Stimulated activated CD4-positive, alpha-beta T cell treated with anti-CD3 and anti-CD28 coated beads, Interleukin-1b, Interleukin-23, amount 100 ng/mL, for 1 hour (primary cell): ENCODE measurements at regions not wholly inside any gene's neighbourhood (a gene's known extent, or its start where the extent isn't known, plus 50 kb on each side); places are given as distances from the start of the nearest gene placed in this dataset.
"Not testable (repeated sequence)": the region's sequence is repeated elsewhere in the genome, so short reads cannot be mapped to it uniquely, and the experiment has no call there.

Source experiments
- DNase-seq, 2 donors: peaks; one replicate each; pipeline ENCODE4 v3.0.0-alpha.2; 2020; ENCODE audit warnings: low read depth in 2 of 2

GRCh38 chr16:5328546-5328945, 231.0 kb upstream of the EEF2KMT start:
- no peak for DNase-seq

- no peak for DNase-seq
Observed at GRCh38 chr16:5326395-5326794, 228.8 kb upstream of the EEF2KMT start.

- no peak for DNase-seq
Observed at GRCh38 chr16:5325932-5326331, 228.3 kb upstream of the EEF2KMT start.

- DNase-seq: no peak
Observed at GRCh38 chr16:5323284-5324141, 225.9 kb upstream of the EEF2KMT start.

- DNase-seq: no peak
Observed at GRCh38 chr16:5321930-5322329, 224.3 kb upstream of the EEF2KMT start.

- no peak for DNase-seq
Observed at GRCh38 chr16:5319799-5320198, 222.2 kb upstream of the EEF2KMT start.

- no peak for DNase-seq
Observed at GRCh38 chr16:5315914-5316313, 218.3 kb upstream of the EEF2KMT start.

- no peak for DNase-seq
Observed at GRCh38 chr16:5314377-5314776, 216.8 kb upstream of the EEF2KMT start.

- DNase-seq: no peak
Observed at GRCh38 chr16:5309946-5310611, 212.5 kb upstream of the EEF2KMT start.

GRCh38 chr16:5305023-5305422, 207.4 kb upstream of the EEF2KMT start:
- no peak for DNase-seq

- DNase-seq: no peak
Observed at GRCh38 chr16:5302372-5303114, 204.9 kb upstream of the EEF2KMT start.

GRCh38 chr16:5298202-5298601, 200.6 kb upstream of the EEF2KMT start:
- no peak for DNase-seq

- no peak for DNase-seq
Observed at GRCh38 chr16:5296176-5296575, 198.6 kb upstream of the EEF2KMT start.

- DNase-seq: not testable (repeated sequence)
Observed at GRCh38 chr16:5295304-5295703, 197.7 kb upstream of the EEF2KMT start.

- not testable (repeated sequence) for DNase-seq
Observed at GRCh38 chr16:5282152-5282551, 184.6 kb upstream of the EEF2KMT start.

GRCh38 chr16:5257462-5257861, 159.9 kb upstream of the EEF2KMT start:
- no peak for DNase-seq

GRCh38 chr16:5252791-5253190, 155.2 kb upstream of the EEF2KMT start:
- no peak for DNase-seq

GRCh38 chr16:5247403-5247802, 149.8 kb upstream of the EEF2KMT start:
- not testable (repeated sequence) for DNase-seq

GRCh38 chr16:5240278-5240626, 142.7 kb upstream of the EEF2KMT start:
- not testable (repeated sequence) for DNase-seq

GRCh38 chr16:5239472-5240277, 142.1 kb upstream of the EEF2KMT start:
- DNase-seq: peak in 1 of 2 donors; percentile 45

- DNase-seq: no peak
Observed at GRCh38 chr16:5235119-5235518, 137.5 kb upstream of the EEF2KMT start.
